Stimulated activated CD4-positive, alpha-beta T cell treated with anti-CD3 and anti-CD28 coated beads, Interleukin-4, amount 100 ng/mL, for 48 hours (primary cell): ENCODE measurements at regions not wholly inside any gene's neighbourhood (a gene's known extent, or its start where the extent isn't known, plus 50 kb on each side); places are given as distances from the start of the nearest gene placed in this dataset.
"Not testable (repeated sequence)": the region's sequence is repeated elsewhere in the genome, so short reads cannot be mapped to it uniquely, and the experiment has no call there.

Experiments used
- DNase-seq, 2 donors: peaks; one replicate each; pipeline ENCODE4 v3.0.0-alpha.2; 2020; ENCODE audit warnings: low read depth in 2 of 2

- no peak for DNase-seq
These were observed 146.1 kb downstream of the MEX3B start for GRCh38 chr15:81899730-81900129.

GRCh38 chr15:81899024-81899423 is 146.8 kb downstream of the MEX3B start:
- no peak for DNase-seq

DNA sequence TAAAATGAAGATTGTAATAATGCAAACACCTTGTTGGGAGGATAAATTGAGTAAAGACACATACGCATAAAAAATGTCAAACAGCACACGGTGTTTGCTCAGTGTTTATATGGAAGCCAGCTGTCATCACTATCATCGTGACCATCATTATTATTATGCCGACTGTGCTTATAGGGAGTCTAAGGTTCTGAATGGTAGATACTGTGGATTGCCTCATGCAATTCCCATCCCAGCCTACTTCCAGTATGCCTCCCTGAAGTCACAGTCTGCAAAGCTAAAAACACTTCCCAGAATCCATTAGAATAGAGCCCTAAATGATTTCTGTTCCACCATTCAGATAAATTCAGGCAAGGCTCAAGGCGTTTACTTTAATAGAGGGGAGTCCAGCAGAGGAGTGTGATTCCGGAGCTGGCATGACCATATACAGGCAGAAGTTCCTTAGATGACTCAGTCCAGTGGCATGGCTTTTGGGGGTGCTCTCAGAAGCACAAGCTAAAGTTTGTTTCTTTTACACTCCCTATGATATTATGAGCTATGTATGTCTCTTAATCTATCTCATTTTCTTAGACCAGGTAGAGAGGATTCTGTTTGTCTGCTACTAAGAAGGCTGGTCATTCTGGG is 148.7 kb downstream of the MEX3B start:
- no peak for DNase-seq

- DNase-seq, result no peak
These were observed 149.5 kb downstream of the MEX3B start for GRCh38 chr15:81896356-81896755.

GRCh38 chr15:81895723-81896122 is 150.1 kb downstream of the MEX3B start:
- no peak for DNase-seq

DNA sequence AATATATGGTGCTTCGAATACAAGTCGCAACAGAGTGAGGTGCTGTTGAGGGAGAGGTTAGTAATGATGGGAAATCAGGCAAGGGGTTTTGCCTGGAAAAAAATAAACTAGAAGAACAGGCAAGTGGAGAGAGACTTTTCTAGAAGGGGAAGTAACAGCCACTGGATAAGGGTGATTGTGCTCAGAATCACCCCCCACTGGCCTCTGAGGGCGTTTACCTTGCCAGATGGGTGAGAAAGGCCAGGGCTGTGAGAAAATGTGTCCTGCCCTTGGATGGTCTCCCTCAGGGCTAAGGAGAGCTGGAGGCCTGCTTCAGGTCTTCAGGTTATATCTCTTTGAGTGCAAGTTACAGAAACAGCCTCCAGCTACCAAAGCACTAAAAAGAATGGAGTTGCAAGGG is 151.8 kb downstream of the MEX3B start:
- no peak for DNase-seq

DNA sequence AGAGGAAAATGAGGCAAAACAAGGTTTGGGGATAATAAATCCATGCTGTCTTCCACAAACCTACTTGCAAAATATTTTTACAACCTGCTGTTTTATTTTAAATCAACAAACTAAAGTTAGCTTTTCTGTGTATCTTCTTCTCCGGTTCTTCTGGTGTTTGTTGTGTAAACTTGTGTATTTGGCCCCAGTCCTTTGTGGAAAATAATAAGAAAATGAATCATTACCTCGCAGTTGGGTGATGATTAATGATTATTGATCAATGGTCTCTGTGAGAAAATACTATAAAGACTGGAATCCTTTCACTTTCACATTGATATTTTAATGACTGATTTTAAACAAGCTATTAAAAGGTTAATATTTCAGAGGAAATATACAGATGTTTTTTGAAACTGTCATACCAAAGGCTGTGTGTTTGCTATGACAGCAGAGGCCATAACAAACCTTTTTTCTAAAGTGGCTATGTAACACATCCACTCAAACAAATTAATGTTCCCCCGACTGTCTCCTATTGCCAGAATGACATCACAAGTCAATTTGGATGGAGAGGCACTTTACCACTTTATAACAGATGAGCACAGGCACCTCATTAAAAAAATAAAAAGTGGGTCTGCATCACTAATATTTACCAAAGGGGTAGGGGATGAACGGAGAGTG is 152.5 kb downstream of the MEX3B start:
- no peak for DNase-seq

DNA sequence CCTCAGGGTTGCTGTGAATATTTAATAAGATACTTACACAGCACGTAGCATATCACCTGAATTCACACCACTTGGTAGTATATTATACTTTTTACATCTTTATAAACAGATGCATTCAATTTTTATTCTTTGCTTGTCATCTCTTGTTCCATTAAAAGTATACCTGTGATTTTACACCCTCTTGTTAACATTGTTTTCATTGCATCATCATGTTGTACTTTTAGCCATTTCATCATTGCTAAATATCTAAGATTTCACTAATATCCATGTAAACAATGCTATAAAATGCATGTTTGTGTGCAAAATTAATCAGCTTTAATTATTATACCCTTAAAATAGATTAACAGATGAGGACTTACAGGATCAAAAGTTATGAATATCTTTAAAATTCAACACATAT is 155.3 kb downstream of the MEX3B start:
- DNase-seq, result no peak

DNA sequence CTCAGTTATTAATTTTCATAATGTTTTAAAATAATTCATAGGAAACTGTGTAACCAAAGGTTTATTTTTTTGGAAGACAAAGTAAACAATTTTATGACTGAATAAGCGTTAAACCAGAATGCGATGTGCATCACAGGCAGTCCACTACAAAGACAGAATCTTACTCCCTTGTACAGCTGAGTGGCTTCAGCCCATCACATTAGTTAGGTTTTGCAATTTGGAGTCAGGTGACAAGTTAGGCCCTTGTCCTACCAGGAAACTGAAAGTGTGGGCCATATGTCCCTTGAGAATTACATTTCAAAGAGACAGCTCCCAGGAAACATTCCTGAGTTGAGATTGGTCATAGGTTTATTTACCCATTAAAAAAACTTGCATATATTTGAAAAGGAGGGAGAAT is 156.3 kb downstream of the MEX3B start:
- no peak for DNase-seq

DNA sequence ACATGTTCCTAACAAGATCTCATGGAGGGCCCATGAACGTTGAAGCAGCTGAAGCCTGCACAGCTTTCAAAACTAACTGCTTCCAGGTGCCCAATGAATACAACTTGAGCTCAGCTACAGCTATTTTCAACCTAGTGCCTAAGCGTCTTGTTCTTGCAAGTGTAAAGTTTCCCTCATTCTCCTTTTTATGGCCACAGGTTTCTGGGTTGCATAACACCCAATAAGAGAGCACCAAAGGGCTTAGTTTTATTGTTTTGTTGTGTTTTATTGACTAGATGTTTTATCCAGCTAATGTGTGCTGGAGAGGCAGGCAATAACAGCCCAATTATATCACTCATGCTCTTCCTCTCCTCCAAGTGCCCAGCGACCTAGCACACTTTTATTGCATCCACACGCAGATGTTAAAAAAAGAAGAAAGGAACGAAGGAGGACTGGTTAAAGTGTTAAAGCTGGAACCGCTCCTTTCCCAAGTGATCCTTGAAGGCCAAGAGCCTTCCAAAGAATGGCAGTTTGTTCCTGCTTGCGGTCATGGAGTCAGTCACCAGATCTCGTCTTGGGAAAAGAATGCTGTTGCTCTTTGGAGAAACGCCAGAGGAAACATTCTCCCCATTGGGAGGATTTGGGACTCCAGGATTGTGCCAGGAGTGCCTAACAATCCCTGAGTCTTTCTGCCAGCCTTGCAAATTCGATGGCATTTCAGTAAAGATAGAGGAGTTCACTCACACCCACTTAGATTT is 156.9 kb downstream of the MEX3B start:
- DNase-seq, result no peak

- no peak for DNase-seq
These were observed 157.9 kb downstream of the MEX3B start for GRCh38 chr15:81887912-81888311.

- not testable (repeated sequence) for DNase-seq
These were observed 158.6 kb downstream of the MEX3B start for GRCh38 chr15:81887188-81887587.

DNA sequence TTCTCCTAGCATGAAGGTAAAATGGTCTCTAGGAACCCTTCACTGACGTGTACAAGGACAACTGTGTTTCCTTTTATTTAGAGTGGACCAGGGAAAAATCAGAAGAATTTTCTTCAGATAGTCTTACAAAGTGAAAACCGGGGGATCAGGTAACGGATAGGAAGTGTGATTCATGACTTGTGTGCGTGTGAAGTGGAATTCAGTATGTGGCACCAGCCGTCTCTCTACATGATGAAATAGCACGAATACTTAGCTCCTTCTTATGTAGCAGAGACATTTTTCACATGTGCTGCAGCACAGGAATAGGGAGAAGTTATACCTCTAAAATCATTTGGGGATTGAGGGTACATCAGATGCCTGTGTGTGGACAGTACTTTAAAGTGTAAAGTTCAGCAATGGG is 159.2 kb downstream of the MEX3B start:
- no peak for DNase-seq

GRCh38 chr15:81886080-81886479 is 159.7 kb downstream of the MEX3B start:
- no peak for DNase-seq

DNA sequence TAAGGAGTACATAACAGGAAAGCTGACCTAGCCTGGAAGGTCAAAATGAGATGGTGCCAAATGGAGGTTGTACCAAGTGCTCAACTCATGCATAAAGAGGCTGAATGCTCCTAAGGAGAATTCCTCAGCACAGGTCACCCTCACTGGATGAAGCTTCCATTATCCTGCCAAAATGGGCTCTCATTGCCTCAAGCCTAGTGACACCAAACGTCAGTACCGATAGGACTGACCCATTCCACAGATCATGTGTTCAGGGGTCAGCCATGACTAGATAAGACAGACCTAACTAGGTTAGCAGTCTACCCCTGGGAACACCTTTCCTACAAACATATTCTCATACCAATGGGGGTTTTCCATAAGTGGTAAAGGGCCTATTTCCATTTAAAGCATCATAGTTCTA is 160.7 kb downstream of the MEX3B start:
- DNase-seq, result no peak

- DNase-seq, result no peak
These were observed 163.3 kb downstream of the MEX3B start for GRCh38 chr15:81882504-81882903.

GRCh38 chr15:81880833-81881232 is 165.0 kb downstream of the MEX3B start:
- no peak for DNase-seq

DNA sequence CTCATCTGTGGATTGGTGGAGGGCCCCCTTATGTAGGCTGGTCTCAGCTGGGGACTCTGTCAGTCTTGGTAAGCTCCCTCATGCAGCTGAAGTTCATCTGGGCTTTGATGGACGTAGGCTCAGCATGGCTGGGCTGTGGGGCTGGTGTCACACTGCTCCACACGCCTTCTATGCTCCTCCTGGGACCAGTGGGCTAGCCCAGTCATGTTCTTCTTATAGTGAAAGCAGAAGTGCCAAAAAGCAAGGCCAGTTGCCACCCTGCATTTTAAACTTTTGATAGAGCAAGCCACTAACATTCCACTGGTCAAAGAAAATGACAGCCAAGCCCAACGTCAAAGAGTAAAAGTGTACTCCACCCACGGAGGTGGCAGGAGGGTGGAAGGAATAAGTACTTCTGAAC is 165.5 kb downstream of the MEX3B start:
- DNase-seq, result no peak

DNA sequence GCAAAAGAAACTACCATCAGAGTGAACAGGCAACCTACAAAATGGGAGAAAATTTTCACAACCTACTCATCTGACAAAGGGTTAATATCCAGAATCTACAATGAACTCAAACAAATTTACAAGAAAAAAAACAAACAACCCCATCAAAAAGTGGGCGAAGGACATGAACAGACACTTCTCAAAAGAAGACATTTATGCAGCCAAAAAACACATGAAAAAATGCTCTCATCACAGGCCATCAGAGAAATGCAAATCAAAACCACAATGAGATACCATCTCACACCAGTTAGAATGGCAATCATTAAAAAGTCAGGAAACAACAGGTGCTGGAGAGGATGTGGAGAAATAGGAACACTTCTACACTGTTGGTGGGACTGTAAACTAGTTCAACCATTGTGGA is 170.1 kb downstream of the MEX3B start:
- DNase-seq, result not testable (repeated sequence)

DNA sequence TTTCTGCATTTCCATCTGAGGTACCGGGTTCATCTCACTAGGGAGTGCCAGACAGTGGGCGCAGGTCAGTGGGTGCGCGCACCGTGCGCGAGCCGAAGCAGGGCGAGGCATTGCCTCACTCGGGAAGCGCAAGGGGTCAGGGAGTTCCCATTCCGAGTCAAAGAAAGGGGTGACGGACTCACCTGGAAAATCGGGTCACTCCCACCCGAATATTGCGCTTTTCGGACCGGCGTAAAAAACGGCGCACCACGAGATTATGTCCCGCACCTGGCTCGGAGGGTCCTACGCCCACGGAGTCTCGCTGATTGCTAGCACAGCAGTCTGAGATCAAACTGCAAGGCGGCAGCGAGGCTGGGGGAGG is 175.1 kb downstream of the MEX3B start:
- DNase-seq, result not testable (repeated sequence)

- DNase-seq, result not testable (repeated sequence)
These were observed 175.6 kb downstream of the MEX3B start for GRCh38 chr15:81870062-81870745.

GRCh38 chr15:81869161-81869954 is 176.5 kb downstream of the MEX3B start:
- DNase-seq, result no peak
